GM23338 (cell line): ENCODE measurements at regions not wholly inside any gene's neighbourhood (a gene's known extent, or its start where the extent isn't known, plus 50 kb on each side); places are given as distances from the start of the nearest gene placed in this dataset.
A peak's percentile ranks its signal among the peaks of the same experiment; 100 is the strongest.

Experiments used
- ATAC-seq: fragments of 200-7000 bp; cut with Tn5 transposase; 3 replicates; pipeline ENCODE4 v1.9.1; 2020
- DNase-seq: peaks from one replicate; pipeline ENCODE4 v3.0.0-alpha.2; 2015; ENCODE audit warnings: low spot score
- H2AFZ ChIP-seq: fragments of 200-600 bp; sonication (generic); 2 replicates; pipeline ENCODE4 v1.8.0; 2016; ENCODE audit warnings: antibody characterized with exemption, mild to moderate bottlenecking, moderate library complexity
- H3F3A ChIP-seq: fragments of 200-600 bp; sonication (generic); replicated peaks from 2 replicates; pipeline ENCODE4 v1.8.0; 2017; ENCODE audit warnings: antibody characterized with exemption, mixed run types, low read depth
- H3K27ac ChIP-seq: fragments of 200-600 bp; sonication (generic); 2 replicates; pipeline ENCODE4 v1.6.1; 2016; ENCODE audit warnings: low read depth
- H3K27me3 ChIP-seq: fragments of 200-600 bp; sonication (generic); 2 replicates; pipeline ENCODE4 v1.8.0; 2016; ENCODE audit warnings: mild to moderate bottlenecking, mixed run types, moderate library complexity; ENCODE audit not compliant: insufficient read depth
- H3K36me3 ChIP-seq: fragments of 200-600 bp; sonication (generic); 2 replicates; pipeline ENCODE4 v1.8.0; 2016; ENCODE audit warnings: mild to moderate bottlenecking; ENCODE audit not compliant: insufficient read depth
- H3K4me1 ChIP-seq: fragments of 200-600 bp; sonication (generic); 2 replicates; pipeline ENCODE4 v1.8.0; 2016; ENCODE audit warnings: mild to moderate bottlenecking, moderate library complexity; ENCODE audit not compliant: insufficient read depth
- H3K4me2 ChIP-seq: fragments of 200-600 bp; sonication (generic); 2 replicates; pipeline ENCODE4 v1.7.1; 2017; ENCODE audit warnings: mixed run types
- H3K4me3 ChIP-seq: fragments of 200-600 bp; sonication (generic); 2 replicates; pipeline ENCODE4 v1.6.1; 2016; ENCODE audit warnings: mixed run types
- H3K79me2 ChIP-seq: fragments of 200-600 bp; sonication (generic); replicated peaks from 2 replicates; pipeline ENCODE4 v1.8.0; 2017; ENCODE audit warnings: mild to moderate bottlenecking; ENCODE audit not compliant: insufficient read depth
- H3K9me2 ChIP-seq: fragments of 200-600 bp; sonication (generic); 2 replicates; pipeline ENCODE4 v1.8.0; 2017; ENCODE audit not compliant: insufficient read depth
- H4K20me1 ChIP-seq: fragments of 200-600 bp; sonication (generic); replicated peaks from 2 replicates; pipeline ENCODE4 v1.8.0; 2017; ENCODE audit warnings: mild to moderate bottlenecking; ENCODE audit not compliant: insufficient read depth
- H3K27ac Mint-ChIP-seq: 2 replicates; pipeline ENCODE4 v1.8.0; 2020; ENCODE audit warnings: inconsistent platforms, mild to moderate bottlenecking, moderate library complexity, mixed read lengths
- H3K27me3 Mint-ChIP-seq: 3 replicates; pipeline ENCODE4 v1.8.0; 2022; ENCODE audit warnings: low read depth, mild to moderate bottlenecking, moderate library complexity, mixed read lengths, inconsistent platforms; ENCODE audit not compliant: insufficient read depth, poor library complexity
- H3K36me3 Mint-ChIP-seq: 3 replicates; pipeline ENCODE4 v1.8.0; 2021; ENCODE audit warnings: low read depth, mild to moderate bottlenecking, inconsistent platforms, moderate library complexity, mixed read lengths
- H3K4me1 Mint-ChIP-seq: 3 replicates; pipeline ENCODE4 v1.8.0; 2020; ENCODE audit warnings: mild to moderate bottlenecking, inconsistent platforms, mixed read lengths
- H3K4me3 Mint-ChIP-seq: 3 replicates; pipeline ENCODE4 v1.8.0; 2021; ENCODE audit warnings: moderate library complexity, mild to moderate bottlenecking, inconsistent platforms, mixed read lengths
- H3K9me3 Mint-ChIP-seq: 3 replicates; pipeline ENCODE4 v1.8.0; 2020; ENCODE audit warnings: moderate library complexity, mild to moderate bottlenecking, inconsistent platforms, mixed read lengths
- CREB1 ChIP-seq: fragments of 250-450 bp; sonication (Bioruptor Pico); IDR thresholded peaks from 2 replicates; pipeline ENCODE4 v1.5.0; 2020; ENCODE audit warnings: low read depth, mild to moderate bottlenecking, moderate library complexity
- EZH2phosphoT487 ChIP-seq: fragments of 200-600 bp; sonication (generic); IDR thresholded peaks from one replicate; pipeline ENCODE4 v1.8.1; 2018; ENCODE audit warnings: antibody characterized with exemption; ENCODE audit not compliant: unreplicated experiment
- JUNB ChIP-seq: IDR thresholded peaks from one replicate; pipeline ENCODE4 v1.6.1; 2016; ENCODE audit warnings: antibody characterized with exemption; ENCODE audit not compliant: unreplicated experiment
- POLR2AphosphoS5 ChIP-seq: IDR thresholded peaks from 2 replicates; pipeline ENCODE4 v1.6.1; 2016; ENCODE audit warnings: antibody characterized with exemption, low read depth
- STAT1 ChIP-seq: IDR thresholded peaks from one replicate; pipeline ENCODE4 v1.6.1; 2016; ENCODE audit warnings: antibody characterized with exemption; ENCODE audit not compliant: unreplicated experiment
- ZNF114 ChIP-seq: fragments of 250-450 bp; sonication (Bioruptor Pico); IDR thresholded peaks from 2 replicates; pipeline ENCODE4 v1.5.0; 2020; ENCODE audit warnings: mild to moderate bottlenecking, moderate library complexity
- ZNF331 ChIP-seq: fragments of 250-450 bp; sonication (Bioruptor Pico); IDR thresholded peaks from 2 replicates; pipeline ENCODE4 v1.5.0; 2020; ENCODE audit warnings: low read depth, mild to moderate bottlenecking, moderate library complexity
- TF ChIP-seq, protein P1 (sequence below): fragments of 250-450 bp; sonication (Bioruptor Pico); IDR thresholded peaks from 2 replicates; pipeline ENCODE4 v1.5.0; 2020; ENCODE audit warnings: mild to moderate bottlenecking, moderate library complexity
- TF ChIP-seq, protein P2 (sequence below): IDR thresholded peaks from one replicate; pipeline ENCODE4 v1.6.1; 2018; ENCODE audit warnings: antibody characterized with exemption; ENCODE audit not compliant: unreplicated experiment

GRCh38 chr3:162678941-162679340 lies 1182.3 kb downstream of the OTOL1 start:
- peaks cover 29% of the 10 kb centered on the region for H3K4me1 Mint-ChIP-seq
- ATAC-seq (no peak), DNase-seq (no peak)
- peak overlapping the region; percentile 29; the same call in 1 of the 2 replicates for H3K27ac Mint-ChIP-seq
- no peaks in the 10 kb centered on the region for H3K36me3 Mint-ChIP-seq
- Histone ChIP-seq H3K27ac (no peak overlapping the region), H3K4me3 (no peak overlapping the region), H3F3A (no peaks in the 10 kb centered on the region), H3K4me1 (peaks cover 42% of the 10 kb centered on the region), H3K4me2 (0 out of 2 replicates have a peak overlapping the region, but pooled peaks have one; percentile 42), H3K79me2 (no peaks in the 10 kb centered on the region), H3K36me3 (no peaks in the 10 kb centered on the region), H4K20me1 (no peaks in the 10 kb centered on the region), H2AFZ (no peak overlapping the region), H3K27me3 (no peaks in the 10 kb centered on the region), H3K9me2 (no peaks in the 10 kb centered on the region)
- no peaks in the 10 kb centered on the region for H3K27me3 Mint-ChIP-seq
- no peaks in the 10 kb centered on the region for H3K9me3 Mint-ChIP-seq
- H3K4me3 Mint-ChIP-seq, result no peak overlapping the region
- TF ChIP-seq ZNF331 (CRISPR knock-in tag) (no peak), JUNB (no peak), ZNF114 (CRISPR knock-in tag) (no peak)
- TF ChIP-seq, protein P1, sequence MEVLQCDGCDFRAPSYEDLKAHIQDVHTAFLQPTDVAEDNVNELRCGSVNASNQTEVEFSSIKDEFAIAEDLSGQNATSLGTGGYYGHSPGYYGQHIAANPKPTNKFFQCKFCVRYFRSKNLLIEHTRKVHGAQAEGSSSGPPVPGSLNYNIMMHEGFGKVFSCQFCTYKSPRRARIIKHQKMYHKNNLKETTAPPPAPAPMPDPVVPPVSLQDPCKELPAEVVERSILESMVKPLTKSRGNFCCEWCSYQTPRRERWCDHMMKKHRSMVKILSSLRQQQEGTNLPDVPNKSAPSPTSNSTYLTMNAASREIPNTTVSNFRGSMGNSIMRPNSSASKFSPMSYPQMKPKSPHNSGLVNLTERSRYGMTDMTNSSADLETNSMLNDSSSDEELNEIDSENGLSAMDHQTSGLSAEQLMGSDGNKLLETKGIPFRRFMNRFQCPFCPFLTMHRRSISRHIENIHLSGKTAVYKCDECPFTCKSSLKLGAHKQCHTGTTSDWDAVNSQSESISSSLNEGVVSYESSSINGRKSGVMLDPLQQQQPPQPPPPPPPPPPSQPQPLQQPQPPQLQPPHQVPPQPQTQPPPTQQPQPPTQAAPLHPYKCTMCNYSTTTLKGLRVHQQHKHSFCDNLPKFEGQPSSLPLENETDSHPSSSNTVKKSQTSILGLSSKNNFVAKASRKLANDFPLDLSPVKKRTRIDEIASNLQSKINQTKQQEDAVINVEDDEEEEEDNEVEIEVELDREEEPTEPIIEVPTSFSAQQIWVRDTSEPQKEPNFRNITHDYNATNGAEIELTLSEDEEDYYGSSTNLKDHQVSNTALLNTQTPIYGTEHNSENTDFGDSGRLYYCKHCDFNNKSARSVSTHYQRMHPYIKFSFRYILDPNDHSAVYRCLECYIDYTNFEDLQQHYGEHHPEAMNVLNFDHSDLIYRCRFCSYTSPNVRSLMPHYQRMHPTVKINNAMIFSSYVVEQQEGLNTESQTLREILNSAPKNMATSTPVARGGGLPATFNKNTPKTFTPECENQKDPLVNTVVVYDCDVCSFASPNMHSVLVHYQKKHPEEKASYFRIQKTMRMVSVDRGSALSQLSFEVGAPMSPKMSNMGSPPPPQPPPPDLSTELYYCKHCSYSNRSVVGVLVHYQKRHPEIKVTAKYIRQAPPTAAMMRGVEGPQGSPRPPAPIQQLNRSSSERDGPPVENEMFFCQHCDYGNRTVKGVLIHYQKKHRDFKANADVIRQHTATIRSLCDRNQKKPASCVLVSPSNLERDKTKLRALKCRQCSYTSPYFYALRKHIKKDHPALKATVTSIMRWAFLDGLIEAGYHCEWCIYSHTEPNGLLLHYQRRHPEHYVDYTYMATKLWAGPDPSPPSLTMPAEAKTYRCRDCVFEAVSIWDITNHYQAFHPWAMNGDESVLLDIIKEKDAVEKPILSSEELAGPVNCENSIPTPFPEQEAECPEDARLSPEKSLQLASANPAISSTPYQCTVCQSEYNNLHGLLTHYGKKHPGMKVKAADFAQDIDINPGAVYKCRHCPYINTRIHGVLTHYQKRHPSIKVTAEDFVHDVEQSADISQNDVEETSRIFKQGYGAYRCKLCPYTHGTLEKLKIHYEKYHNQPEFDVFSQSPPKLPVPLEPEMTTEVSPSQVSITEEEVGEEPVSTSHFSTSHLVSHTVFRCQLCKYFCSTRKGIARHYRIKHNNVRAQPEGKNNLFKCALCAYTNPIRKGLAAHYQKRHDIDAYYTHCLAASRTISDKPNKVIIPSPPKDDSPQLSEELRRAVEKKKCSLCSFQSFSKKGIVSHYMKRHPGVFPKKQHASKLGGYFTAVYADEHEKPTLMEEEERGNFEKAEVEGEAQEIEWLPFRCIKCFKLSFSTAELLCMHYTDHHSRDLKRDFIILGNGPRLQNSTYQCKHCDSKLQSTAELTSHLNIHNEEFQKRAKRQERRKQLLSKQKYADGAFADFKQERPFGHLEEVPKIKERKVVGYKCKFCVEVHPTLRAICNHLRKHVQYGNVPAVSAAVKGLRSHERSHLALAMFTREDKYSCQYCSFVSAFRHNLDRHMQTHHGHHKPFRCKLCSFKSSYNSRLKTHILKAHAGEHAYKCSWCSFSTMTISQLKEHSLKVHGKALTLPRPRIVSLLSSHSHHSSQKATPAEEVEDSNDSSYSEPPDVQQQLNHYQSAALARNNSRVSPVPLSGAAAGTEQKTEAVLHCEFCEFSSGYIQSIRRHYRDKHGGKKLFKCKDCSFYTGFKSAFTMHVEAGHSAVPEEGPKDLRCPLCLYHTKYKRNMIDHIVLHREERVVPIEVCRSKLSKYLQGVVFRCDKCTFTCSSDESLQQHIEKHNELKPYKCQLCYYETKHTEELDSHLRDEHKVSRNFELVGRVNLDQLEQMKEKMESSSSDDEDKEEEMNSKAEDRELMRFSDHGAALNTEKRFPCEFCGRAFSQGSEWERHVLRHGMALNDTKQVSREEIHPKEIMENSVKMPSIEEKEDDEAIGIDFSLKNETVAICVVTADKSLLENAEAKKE (CRISPR knock-in tag), result no peak

- H3F3A ChIP-seq, result no peaks in the 10 kb centered on the region
- H3K27ac ChIP-seq, result no peak overlapping the region
- H3K4me1 ChIP-seq, result peaks cover 23% of the 10 kb centered on the region
- no peak overlapping the region for H3K4me2 ChIP-seq
- Mint-ChIP-seq H3K27ac (no peak overlapping the region), H3K4me1 (peaks cover 15% of the 10 kb centered on the region), H3K9me3 (no peaks in the 10 kb centered on the region), H3K36me3 (no peaks in the 10 kb centered on the region), H3K4me3 (no peak overlapping the region), H3K27me3 (no peaks in the 10 kb centered on the region)
- no peak overlapping the region for H3K4me3 ChIP-seq
- no peaks in the 10 kb centered on the region for H3K9me2 ChIP-seq
- no peaks in the 10 kb centered on the region for H4K20me1 ChIP-seq
- no peaks in the 10 kb centered on the region for H3K27me3 ChIP-seq
- no peak for DNase-seq
- no peak for ATAC-seq
- no peaks in the 10 kb centered on the region for H3K79me2 ChIP-seq
- no peak overlapping the region for H2AFZ ChIP-seq
- no peaks in the 10 kb centered on the region for H3K36me3 ChIP-seq
- TF ChIP-seq CREB1 (CRISPR knock-in tag) (no peak), ZNF114 (CRISPR knock-in tag) (no peak), STAT1 (no peak), POLR2AphosphoS5 (no peak), EZH2phosphoT487 (no peak)
- TF ChIP-seq, protein P2, sequence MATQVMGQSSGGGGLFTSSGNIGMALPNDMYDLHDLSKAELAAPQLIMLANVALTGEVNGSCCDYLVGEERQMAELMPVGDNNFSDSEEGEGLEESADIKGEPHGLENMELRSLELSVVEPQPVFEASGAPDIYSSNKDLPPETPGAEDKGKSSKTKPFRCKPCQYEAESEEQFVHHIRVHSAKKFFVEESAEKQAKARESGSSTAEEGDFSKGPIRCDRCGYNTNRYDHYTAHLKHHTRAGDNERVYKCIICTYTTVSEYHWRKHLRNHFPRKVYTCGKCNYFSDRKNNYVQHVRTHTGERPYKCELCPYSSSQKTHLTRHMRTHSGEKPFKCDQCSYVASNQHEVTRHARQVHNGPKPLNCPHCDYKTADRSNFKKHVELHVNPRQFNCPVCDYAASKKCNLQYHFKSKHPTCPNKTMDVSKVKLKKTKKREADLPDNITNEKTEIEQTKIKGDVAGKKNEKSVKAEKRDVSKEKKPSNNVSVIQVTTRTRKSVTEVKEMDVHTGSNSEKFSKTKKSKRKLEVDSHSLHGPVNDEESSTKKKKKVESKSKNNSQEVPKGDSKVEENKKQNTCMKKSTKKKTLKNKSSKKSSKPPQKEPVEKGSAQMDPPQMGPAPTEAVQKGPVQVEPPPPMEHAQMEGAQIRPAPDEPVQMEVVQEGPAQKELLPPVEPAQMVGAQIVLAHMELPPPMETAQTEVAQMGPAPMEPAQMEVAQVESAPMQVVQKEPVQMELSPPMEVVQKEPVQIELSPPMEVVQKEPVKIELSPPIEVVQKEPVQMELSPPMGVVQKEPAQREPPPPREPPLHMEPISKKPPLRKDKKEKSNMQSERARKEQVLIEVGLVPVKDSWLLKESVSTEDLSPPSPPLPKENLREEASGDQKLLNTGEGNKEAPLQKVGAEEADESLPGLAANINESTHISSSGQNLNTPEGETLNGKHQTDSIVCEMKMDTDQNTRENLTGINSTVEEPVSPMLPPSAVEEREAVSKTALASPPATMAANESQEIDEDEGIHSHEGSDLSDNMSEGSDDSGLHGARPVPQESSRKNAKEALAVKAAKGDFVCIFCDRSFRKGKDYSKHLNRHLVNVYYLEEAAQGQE, result no peak
These were observed 1187.7 kb downstream of the OTOL1 start for GRCh38 chr3:162684260-162684659.
